SH-SY5Y (cell line): ENCODE measurements at regions not wholly inside any gene's neighbourhood (a gene's known extent, or its start where the extent isn't known, plus 50 kb on each side); places are given as distances from the start of the nearest gene placed in this dataset.

Experiments used
- GATA2 ChIP-seq: IDR thresholded peaks from 2 replicates; pipeline ENCODE4 v1.6.1; 2011; ENCODE audit warnings: mild to moderate bottlenecking, low read depth, low read length
- GATA3 ChIP-seq: IDR thresholded peaks from 2 replicates; pipeline ENCODE4 v1.6.1; 2011; ENCODE audit warnings: low read depth, mild to moderate bottlenecking, low read length, moderate library complexity

- TF ChIP-seq GATA2 (no peak), GATA3 (no peak)
These were observed 265.7 kb downstream of the ICOS start for GRCh38 chr2:204202253-204202652.
